A549 (cell line): ENCODE measurements at regions not wholly inside any gene's neighbourhood (a gene's known extent, or its start where the extent isn't known, plus 50 kb on each side); places are given as distances from the start of the nearest gene placed in this dataset.

ENCODE experiments used
- ATAC-seq, 2 experiments: fragments of 200-7000 bp in 1 of 2; fragments of >200 bp in 1 of 2; cut with Nextera tagmentation in 1 of 2; cut with Tn5 transposase in 1 of 2; 3 replicates each; pipeline versions ENCODE4 v1.8.0 to v1.9.1; 2018 to 2020; ENCODE audit warnings: mild to moderate bottlenecking in 1 of 2, moderate library complexity in 1 of 2
- CTCF ChIA-PET: fragments of 300-600 bp; sonication (Branson Sonifier 250); formaldehyde crosslinking; extraction: SDS; loops from one replicate; lab custom pipeline; 2021; ENCODE audit warnings: antibody characterized with exemption, inconsistent platforms; lab: Yijun Ruan, JAX
- POLR2A ChIA-PET: fragments of 350-600 bp; formaldehyde crosslinking; extraction: SDS; loops from one replicate; lab custom pipeline; 2021; ENCODE audit warnings: antibody characterized with exemption, inconsistent platforms; lab: Yijun Ruan, JAX
- DNase-seq, 2 experiments: peaks; one replicate each; pipeline versions ENCODE4 v3.0.0 to v3.0.0-alpha.2; 2011 to 2016; ENCODE audit warnings: low read depth in 1 of 2, low spot score in 1 of 2
- FAIRE-seq: peaks from 2 replicates; lab custom pipeline; 2011; peaks lifted over from hg19 to GRCh38; lab: Jason Lieb, UNC
- H3K27ac ChIP-seq, 2 experiments: fragments of >200 bp; sonication (Bioruptor Twin); formaldehyde crosslinking; 3 replicates each; pipeline ENCODE4 v1.5.1; 2016 to 2017
- H3K4me1 ChIP-seq: fragments of >200 bp; sonication (Bioruptor Twin); formaldehyde crosslinking; 3 replicates; pipeline ENCODE4 v1.6.1; 2016
- H3K4me2 ChIP-seq: fragments of >200 bp; sonication (Bioruptor Twin); formaldehyde crosslinking; 3 replicates; pipeline ENCODE4 v1.6.1; 2016
- H3K4me3 ChIP-seq: fragments of >200 bp; sonication (Bioruptor Twin); formaldehyde crosslinking; 3 replicates; pipeline ENCODE4 v1.5.1; 2016
- H3K9me3 ChIP-seq: fragments of >200 bp; sonication (Bioruptor Twin); formaldehyde crosslinking; 3 replicates; pipeline ENCODE4 v1.6.1; 2016
- CHD4 ChIP-seq: fragments of 200-600 bp; sonication (generic); IDR thresholded peaks from 2 replicates; pipeline ENCODE4 v1.6.1; 2016; ENCODE audit warnings: antibody characterized with exemption, mild to moderate bottlenecking, borderline replicate concordance
- FOSB ChIP-seq: fragments of 250-450 bp; sonication (Bioruptor Pico); IDR thresholded peaks from 2 replicates; pipeline ENCODE4 v1.5.0; 2020; ENCODE audit warnings: mild to moderate bottlenecking, moderate library complexity
- FOSL2 ChIP-seq, 2 experiments: fragments of 450-650 bp in 1 of 2; fragments of >200 bp in 1 of 2; sonication (Bioruptor Twin) in 1 of 2; formaldehyde crosslinking; IDR thresholded peaks; 2 replicates each; pipeline versions ENCODE4 v1.5.0 to v1.6.1; 2016 to 2020; ENCODE audit warnings: mild to moderate bottlenecking in 1 of 2, moderate library complexity in 1 of 2
- HDAC2 ChIP-seq: fragments of 200-600 bp; sonication (generic); IDR thresholded peaks from 2 replicates; pipeline ENCODE4 v1.6.1; 2016
- HOXB13 ChIP-seq: fragments of 250-450 bp; sonication (Bioruptor Pico); IDR thresholded peaks from 2 replicates; pipeline ENCODE4 v1.5.0; 2020; ENCODE audit warnings: low read depth, mild to moderate bottlenecking, moderate library complexity
- JUNB ChIP-seq: fragments of >200 bp; sonication (Bioruptor Twin); formaldehyde crosslinking; IDR thresholded peaks from 2 replicates; pipeline ENCODE4 v1.6.1; 2016
- KDM5A ChIP-seq: fragments of 200-600 bp; sonication (generic); IDR thresholded peaks from 2 replicates; pipeline ENCODE4 v1.6.1; 2016; ENCODE audit warnings: antibody characterized with exemption, mild to moderate bottlenecking
- MAFK ChIP-seq: fragments of 450-650 bp; IDR thresholded peaks from 2 replicates; pipeline ENCODE4 v1.6.1; 2014; ENCODE audit not compliant: partially characterized antibody
- MAZ ChIP-seq: fragments of 150-350 bp; IDR thresholded peaks from 2 replicates; pipeline ENCODE4 v1.6.1; 2014; ENCODE audit warnings: antibody characterized with exemption, low read depth, low read length, borderline replicate concordance
- NFE2L2 ChIP-seq: fragments of 150-350 bp; conservative IDR thresholded peaks from 2 replicates; pipeline ENCODE4 v1.6.1; 2014; ENCODE audit warnings: low read length
- REST ChIP-seq: fragments of 200-600 bp; sonication (generic); IDR thresholded peaks from 2 replicates; pipeline ENCODE4 v1.6.1; 2016; ENCODE audit warnings: antibody characterized with exemption, mild to moderate bottlenecking, moderate library complexity
- TFCP2L1 ChIP-seq: fragments of 250-450 bp; sonication (Bioruptor Pico); IDR thresholded peaks from 2 replicates; pipeline ENCODE4 v1.5.0; 2021; ENCODE audit warnings: mild to moderate bottlenecking
- TP53 ChIP-seq: fragments of 250-450 bp; sonication (Bioruptor Pico); IDR thresholded peaks from 2 replicates; pipeline ENCODE4 v1.5.0; 2021; ENCODE audit warnings: mild to moderate bottlenecking, moderate library complexity
- ZNF302 ChIP-seq: fragments of 250-450 bp; sonication (Bioruptor Pico); IDR thresholded peaks from 2 replicates; pipeline ENCODE4 v1.9.0; 2021; ENCODE audit warnings: inconsistent platforms, mild to moderate bottlenecking, moderate library complexity
- ZSCAN20 ChIP-seq: fragments of 250-450 bp; sonication (Bioruptor Pico); IDR thresholded peaks from 2 replicates; pipeline ENCODE4 v1.8.0; 2022; ENCODE audit warnings: mild to moderate bottlenecking, moderate library complexity
- WGBS: methylation state at CpG from one replicate; pipeline ENCODE4 v1.1.6; 2017; ENCODE audit errors: missing lambda C conversion rate; 5-methylcytosine and 5-hydroxymethylcytosine counted together
- TF ChIP-seq, protein P1 (sequence below): fragments of 450-650 bp; IDR thresholded peaks from 2 replicates; pipeline ENCODE4 v1.6.1; 2014; ENCODE audit warnings: antibody characterized with exemption
- TF ChIP-seq, protein P2 (sequence below): IDR thresholded peaks from 2 replicates; pipeline ENCODE4 v1.6.1; 2012; ENCODE audit warnings: low read depth, borderline replicate concordance
- TF ChIP-seq, protein P3 (sequence below): IDR thresholded peaks from 2 replicates; pipeline ENCODE4 v1.6.1; 2012
- TF ChIP-seq, protein P4 (sequence below): fragments of >200 bp; sonication (Bioruptor Twin); formaldehyde crosslinking; IDR thresholded peaks from 3 replicates; pipeline ENCODE4 v1.5.1; 2016
- TF ChIP-seq, protein P5 (sequence below): fragments of >200 bp; sonication (Bioruptor Twin); formaldehyde crosslinking; IDR thresholded peaks from 3 replicates; pipeline ENCODE4 v1.6.1; 2016

GRCh38 chr5:68839019-68839552, 254.7 kb upstream of the SLC30A5 start:
- ChIA-PET CTCF (no interaction called here), POLR2A (no interaction called here)
- FAIRE-seq, result no peak
- no peaks in the 10 kb centered on the region for H3K4me1 ChIP-seq
- 42% methylated on average over 5 of the region's 5 CpGs for WGBS
- no peak for ATAC-seq
- TF ChIP-seq, protein P1, sequence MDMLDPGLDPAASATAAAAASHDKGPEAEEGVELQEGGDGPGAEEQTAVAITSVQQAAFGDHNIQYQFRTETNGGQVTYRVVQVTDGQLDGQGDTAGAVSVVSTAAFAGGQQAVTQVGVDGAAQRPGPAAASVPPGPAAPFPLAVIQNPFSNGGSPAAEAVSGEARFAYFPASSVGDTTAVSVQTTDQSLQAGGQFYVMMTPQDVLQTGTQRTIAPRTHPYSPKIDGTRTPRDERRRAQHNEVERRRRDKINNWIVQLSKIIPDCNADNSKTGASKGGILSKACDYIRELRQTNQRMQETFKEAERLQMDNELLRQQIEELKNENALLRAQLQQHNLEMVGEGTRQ, result no peak
- no peak for TF ChIP-seq FOSB (CRISPR knock-in tag)
- TF ChIP-seq HOXB13 (CRISPR knock-in tag), result no peak
- no peak for TF ChIP-seq REST
- TF ChIP-seq TP53 (CRISPR knock-in tag), result no peak
- no peak for TF ChIP-seq HDAC2
- no peak for TF ChIP-seq FOSL2 (IDR thresholded peaks at IDR 0.05)
- TF ChIP-seq FOSL2 (CRISPR knock-in tag; IDR thresholded peaks at IDR 0.05), result no peak
- TF ChIP-seq ZSCAN20 (CRISPR knock-in tag), result no peak
- no peak for DNase-seq
- no peak overlapping the region for H3K4me3 ChIP-seq
- H3K4me2 ChIP-seq, result no peak overlapping the region
- H3K27ac ChIP-seq, result no peak overlapping the region
- no peaks in the 10 kb centered on the region for H3K9me3 ChIP-seq

GRCh38 chr5:68843624-68844364, 250.0 kb upstream of the SLC30A5 start:
- Histone ChIP-seq H3K4me2 (no peak overlapping the region), H3K27ac (no peak overlapping the region), H3K4me1 (no peaks in the 10 kb centered on the region), H3K9me3 (no peaks in the 10 kb centered on the region), H3K4me3 (no peak overlapping the region)
- DNase-seq (no peak), ATAC-seq (no peak), FAIRE-seq (no peak)
- 67% methylated on average over 3 of the region's 3 CpGs for WGBS
- CTCF ChIA-PET, result interaction anchor here (1.0 kb wide), 1 partner anchor 14 kb away, joined by 3 read pairs; no protein-coding TSS in a partner anchor
- TF ChIP-seq, protein P2, sequence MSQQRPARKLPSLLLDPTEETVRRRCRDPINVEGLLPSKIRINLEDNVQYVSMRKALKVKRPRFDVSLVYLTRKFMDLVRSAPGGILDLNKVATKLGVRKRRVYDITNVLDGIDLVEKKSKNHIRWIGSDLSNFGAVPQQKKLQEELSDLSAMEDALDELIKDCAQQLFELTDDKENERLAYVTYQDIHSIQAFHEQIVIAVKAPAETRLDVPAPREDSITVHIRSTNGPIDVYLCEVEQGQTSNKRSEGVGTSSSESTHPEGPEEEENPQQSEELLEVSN, result no peak
- TF ChIP-seq MAZ, result no peak
- TF ChIP-seq JUNB, result no peak
- TF ChIP-seq ZNF302 (CRISPR knock-in tag), result no peak
- no peak for TF ChIP-seq MAFK
- TF ChIP-seq KDM5A, result no peak
- TF ChIP-seq, protein P3, sequence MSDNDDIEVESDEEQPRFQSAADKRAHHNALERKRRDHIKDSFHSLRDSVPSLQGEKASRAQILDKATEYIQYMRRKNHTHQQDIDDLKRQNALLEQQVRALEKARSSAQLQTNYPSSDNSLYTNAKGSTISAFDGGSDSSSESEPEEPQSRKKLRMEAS, result no peak
- TF ChIP-seq FOSB (CRISPR knock-in tag), result no peak
- TF ChIP-seq CHD4, result no peak
- POLR2A ChIA-PET, result no interaction called here

DNA sequence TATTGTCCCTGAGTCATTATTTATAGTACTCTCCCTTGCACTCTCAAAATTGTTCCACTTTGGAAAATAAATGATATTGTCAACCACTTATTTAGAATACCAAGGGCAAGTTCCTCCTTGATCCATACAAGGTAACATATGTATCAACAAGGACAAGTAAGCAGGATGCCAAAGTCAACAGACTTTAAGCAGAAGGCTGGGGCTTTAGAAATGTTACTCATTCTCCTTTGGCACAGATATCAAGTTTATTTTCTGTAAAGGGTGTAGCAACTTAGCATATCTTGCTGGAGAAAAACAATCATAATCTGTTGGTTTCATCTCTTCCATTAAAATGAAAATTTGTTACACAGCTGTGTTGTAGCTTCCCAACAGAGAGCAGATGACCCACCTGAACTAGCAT, 248.7 kb upstream of the SLC30A5 start:
- no peak overlapping the region for H3K4me2 ChIP-seq
- POLR2A ChIA-PET, result no interaction called here
- H3K4me1 ChIP-seq, result no peaks in the 10 kb centered on the region
- no peaks in the 10 kb centered on the region for H3K9me3 ChIP-seq
- H3K4me3 ChIP-seq, result no peak overlapping the region
- FAIRE-seq, result no peak
- H3K27ac ChIP-seq, result no peak overlapping the region
- DNase-seq, result no peak
- TF ChIP-seq FOSB (CRISPR knock-in tag), result no peak
- TF ChIP-seq, protein P4, sequence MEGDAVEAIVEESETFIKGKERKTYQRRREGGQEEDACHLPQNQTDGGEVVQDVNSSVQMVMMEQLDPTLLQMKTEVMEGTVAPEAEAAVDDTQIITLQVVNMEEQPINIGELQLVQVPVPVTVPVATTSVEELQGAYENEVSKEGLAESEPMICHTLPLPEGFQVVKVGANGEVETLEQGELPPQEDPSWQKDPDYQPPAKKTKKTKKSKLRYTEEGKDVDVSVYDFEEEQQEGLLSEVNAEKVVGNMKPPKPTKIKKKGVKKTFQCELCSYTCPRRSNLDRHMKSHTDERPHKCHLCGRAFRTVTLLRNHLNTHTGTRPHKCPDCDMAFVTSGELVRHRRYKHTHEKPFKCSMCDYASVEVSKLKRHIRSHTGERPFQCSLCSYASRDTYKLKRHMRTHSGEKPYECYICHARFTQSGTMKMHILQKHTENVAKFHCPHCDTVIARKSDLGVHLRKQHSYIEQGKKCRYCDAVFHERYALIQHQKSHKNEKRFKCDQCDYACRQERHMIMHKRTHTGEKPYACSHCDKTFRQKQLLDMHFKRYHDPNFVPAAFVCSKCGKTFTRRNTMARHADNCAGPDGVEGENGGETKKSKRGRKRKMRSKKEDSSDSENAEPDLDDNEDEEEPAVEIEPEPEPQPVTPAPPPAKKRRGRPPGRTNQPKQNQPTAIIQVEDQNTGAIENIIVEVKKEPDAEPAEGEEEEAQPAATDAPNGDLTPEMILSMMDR, result no peak
- no peak for TF ChIP-seq NFE2L2
- TF ChIP-seq, protein P5, sequence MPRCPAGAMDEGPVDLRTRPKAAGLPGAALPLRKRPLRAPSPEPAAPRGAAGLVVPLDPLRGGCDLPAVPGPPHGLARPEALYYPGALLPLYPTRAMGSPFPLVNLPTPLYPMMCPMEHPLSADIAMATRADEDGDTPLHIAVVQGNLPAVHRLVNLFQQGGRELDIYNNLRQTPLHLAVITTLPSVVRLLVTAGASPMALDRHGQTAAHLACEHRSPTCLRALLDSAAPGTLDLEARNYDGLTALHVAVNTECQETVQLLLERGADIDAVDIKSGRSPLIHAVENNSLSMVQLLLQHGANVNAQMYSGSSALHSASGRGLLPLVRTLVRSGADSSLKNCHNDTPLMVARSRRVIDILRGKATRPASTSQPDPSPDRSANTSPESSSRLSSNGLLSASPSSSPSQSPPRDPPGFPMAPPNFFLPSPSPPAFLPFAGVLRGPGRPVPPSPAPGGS, result no peak
- no peak for TF ChIP-seq TFCP2L1
- CTCF ChIA-PET, result no interaction called here
- no peak for ATAC-seq
